Tibial nerve (tissue), 4 donors: ENCODE measurements at regions not wholly inside any gene's neighbourhood (a gene's known extent, or its start where the extent isn't known, plus 50 kb on each side); places are given as distances from the start of the nearest gene placed in this dataset.

Experiments
- DNase-seq, 2 donors: peaks; one replicate each; pipeline ENCODE4 v3.0.0-alpha.2; 2019; ENCODE audit warnings: low spot score in 2 of 2
- H3K27ac ChIP-seq, 4 donors: fragments of 200-600 bp; sonication (generic) in 3 of 4; one replicate each; pipeline ENCODE4 v1.5.1; 2017 to 2019; ENCODE audit warnings: mild to moderate bottlenecking in 1 of 4
- H3K27me3 ChIP-seq, 2 donors: fragments of 200-600 bp; sonication (generic) in 1 of 2; one replicate each; pipeline versions ENCODE4 v1.5.1 to v1.6.0; 2017 to 2019
- H3K36me3 ChIP-seq, 3 donors: fragments of 200-600 bp; sonication (generic); one replicate each; pipeline ENCODE4 v1.5.1; 2018 to 2019
- H3K4me1 ChIP-seq, 4 donors: fragments of 200-600 bp; sonication (generic) in 3 of 4; one replicate each; pipeline ENCODE4 v1.5.1; 2017 to 2019
- H3K4me3 ChIP-seq, 4 donors: fragments of 200-600 bp; sonication (generic) in 3 of 4; one replicate each; pipeline ENCODE4 v1.5.1; 2017 to 2019; ENCODE audit warnings: mild to moderate bottlenecking in 1 of 4, moderate library complexity in 1 of 4
- H3K9me3 ChIP-seq, 4 donors: fragments of 200-600 bp; sonication (generic) in 3 of 4; one replicate each; pipeline ENCODE4 v1.5.1; 2017 to 2019
- EP300 ChIP-seq, 2 donors: sonication (generic); formaldehyde crosslinking; IDR thresholded peaks; one replicate each; pipeline ENCODE4 v1.6.1; 2017; ENCODE audit warnings: antibody characterized with exemption in 2 of 2, mild to moderate bottlenecking in 1 of 2
- POLR2A ChIP-seq, 2 donors: fragments of 450-650 bp; IDR thresholded peaks; one replicate each; pipeline ENCODE4 v1.6.1; 2017; ENCODE audit warnings: antibody characterized with exemption in 2 of 2, mild to moderate bottlenecking in 2 of 2, moderate library complexity in 2 of 2
- WGBS, 2 donors: methylation state at CpG; one replicate each; pipeline ENCODE4 v1.1.5; 2018; 5-methylcytosine and 5-hydroxymethylcytosine counted together
- TF ChIP-seq, protein P1 (sequence below), 5 experiments: fragments of 200-600 bp in 3 of 5; fragments of 450-650 bp in 2 of 5; sonication (generic) in 3 of 5; IDR thresholded peaks; one replicate each; pipeline ENCODE4 v1.5.1; 2016 to 2019; ENCODE audit warnings: antibody characterized with exemption in 5 of 5, mild to moderate bottlenecking in 3 of 5, moderate library complexity in 2 of 5

DNA sequence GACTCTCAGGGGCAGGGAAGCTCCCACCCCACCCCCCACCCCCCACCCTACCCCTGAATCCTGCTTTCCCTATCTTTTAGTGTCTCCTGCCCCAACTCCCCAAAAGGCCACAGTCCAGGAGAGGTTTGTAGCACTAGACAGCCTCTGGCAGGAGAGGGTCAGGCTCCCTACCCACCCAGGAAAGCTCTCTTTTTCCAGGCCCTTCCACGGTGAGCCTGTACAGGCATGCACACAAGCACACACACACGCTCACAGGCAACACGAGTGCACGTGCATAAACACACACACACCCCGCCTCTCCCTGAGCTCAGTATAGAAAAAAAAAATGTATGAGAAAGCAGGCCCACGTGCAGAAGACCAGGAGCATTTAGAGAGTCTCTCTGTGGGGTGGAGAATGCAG, 414.0 kb downstream of the MN1 start:
- no peak overlapping the region for H3K27ac ChIP-seq
- 67 to 73% methylated on average over 6 of the region's 6 CpGs for WGBS, 2 donors
- H3K4me1 ChIP-seq = peaks cover 0 to 14% (median 0%) of the 10 kb centered on the region in 4 donors
- TF ChIP-seq EP300 (IDR thresholded peaks at IDR 0.05) = no peak
- TF ChIP-seq, protein P1, sequence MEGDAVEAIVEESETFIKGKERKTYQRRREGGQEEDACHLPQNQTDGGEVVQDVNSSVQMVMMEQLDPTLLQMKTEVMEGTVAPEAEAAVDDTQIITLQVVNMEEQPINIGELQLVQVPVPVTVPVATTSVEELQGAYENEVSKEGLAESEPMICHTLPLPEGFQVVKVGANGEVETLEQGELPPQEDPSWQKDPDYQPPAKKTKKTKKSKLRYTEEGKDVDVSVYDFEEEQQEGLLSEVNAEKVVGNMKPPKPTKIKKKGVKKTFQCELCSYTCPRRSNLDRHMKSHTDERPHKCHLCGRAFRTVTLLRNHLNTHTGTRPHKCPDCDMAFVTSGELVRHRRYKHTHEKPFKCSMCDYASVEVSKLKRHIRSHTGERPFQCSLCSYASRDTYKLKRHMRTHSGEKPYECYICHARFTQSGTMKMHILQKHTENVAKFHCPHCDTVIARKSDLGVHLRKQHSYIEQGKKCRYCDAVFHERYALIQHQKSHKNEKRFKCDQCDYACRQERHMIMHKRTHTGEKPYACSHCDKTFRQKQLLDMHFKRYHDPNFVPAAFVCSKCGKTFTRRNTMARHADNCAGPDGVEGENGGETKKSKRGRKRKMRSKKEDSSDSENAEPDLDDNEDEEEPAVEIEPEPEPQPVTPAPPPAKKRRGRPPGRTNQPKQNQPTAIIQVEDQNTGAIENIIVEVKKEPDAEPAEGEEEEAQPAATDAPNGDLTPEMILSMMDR (IDR thresholded peaks at IDR 0.05) = no peak
- TF ChIP-seq POLR2A (IDR thresholded peaks at IDR 0.05) = no peak
- H3K4me3 ChIP-seq = no peak overlapping the region
- DNase-seq = no peak
- no peaks in the 10 kb centered on the region for H3K27me3 ChIP-seq
- no peaks in the 10 kb centered on the region for H3K36me3 ChIP-seq
- no peaks in the 10 kb centered on the region for H3K9me3 ChIP-seq

DNA sequence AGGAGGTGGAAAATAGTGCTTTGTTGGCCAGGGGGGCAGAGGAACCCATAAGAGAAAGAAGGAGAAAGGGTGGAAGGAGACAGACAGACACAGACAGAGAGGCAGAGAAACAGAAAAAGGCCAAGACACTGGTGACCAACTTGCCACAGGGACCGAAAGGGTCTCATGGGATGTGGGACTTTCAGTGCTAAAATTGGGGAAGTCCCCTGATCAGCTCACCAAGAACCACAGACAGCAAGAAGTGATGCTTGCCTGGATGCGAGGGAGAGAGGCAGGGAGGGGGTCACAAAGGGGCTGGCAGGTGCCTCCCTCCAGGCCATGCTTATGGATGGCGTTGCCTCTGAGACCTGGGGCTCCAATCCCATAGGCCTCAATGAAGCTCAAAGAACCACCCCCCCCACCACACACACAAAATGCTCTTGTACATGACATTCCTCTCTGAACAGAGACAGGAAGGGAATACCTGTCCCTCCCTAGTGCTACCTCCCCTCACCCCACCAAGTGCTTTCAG, 413.4 kb downstream of the MN1 start:
- Histone ChIP-seq H3K27ac (no peak overlapping the region), H3K36me3 (no peaks in the 10 kb centered on the region), H3K9me3 (no peaks in the 10 kb centered on the region), H3K27me3 (no peaks in the 10 kb centered on the region), H3K4me1 (peaks cover 0 to 14% (median 0%) of the 10 kb centered on the region in 4 donors), H3K4me3 (no peak overlapping the region)
- 79 to 82% methylated on average over 3 of the region's 3 CpGs for WGBS, 2 donors
- TF ChIP-seq, protein P1 (IDR thresholded peaks at IDR 0.05) = no peak
- TF ChIP-seq EP300 (IDR thresholded peaks at IDR 0.05) = no peak
- TF ChIP-seq POLR2A (IDR thresholded peaks at IDR 0.05) = no peak
- DNase-seq = no peak

DNA sequence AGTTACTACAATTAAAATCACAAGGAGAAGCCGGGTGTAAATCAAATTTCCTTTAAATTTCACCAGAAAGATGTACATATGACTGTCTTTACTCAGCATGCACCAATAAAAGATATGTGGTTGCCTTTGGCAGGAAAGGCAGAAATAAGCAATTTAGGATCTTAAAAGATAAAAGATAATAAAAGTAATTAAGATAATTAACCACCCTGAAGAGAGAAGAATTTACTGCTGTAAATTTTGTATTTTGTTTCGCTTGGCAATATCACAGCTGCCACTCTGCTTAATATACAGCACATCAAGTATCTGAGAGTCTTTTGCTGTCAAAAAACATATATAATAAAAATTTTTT, 411.9 kb downstream of the MN1 start:
- peaks cover 0 to 14% (median 0%) of the 10 kb centered on the region in 4 donors for H3K4me1 ChIP-seq
- H3K4me3 ChIP-seq = no peak overlapping the region
- no peak for DNase-seq
- no peak overlapping the region for H3K27ac ChIP-seq
- TF ChIP-seq POLR2A (IDR thresholded peaks at IDR 0.05) (no peak), EP300 (IDR thresholded peaks at IDR 0.05) (no peak)
- TF ChIP-seq, protein P1 (IDR thresholded peaks at IDR 0.05) = no peak
- H3K36me3 ChIP-seq = no peaks in the 10 kb centered on the region
- no peaks in the 10 kb centered on the region for H3K27me3 ChIP-seq
- 64% methylated on average over 2 of the region's 2 CpGs for WGBS, 2 donors
- no peaks in the 10 kb centered on the region for H3K9me3 ChIP-seq

DNA sequence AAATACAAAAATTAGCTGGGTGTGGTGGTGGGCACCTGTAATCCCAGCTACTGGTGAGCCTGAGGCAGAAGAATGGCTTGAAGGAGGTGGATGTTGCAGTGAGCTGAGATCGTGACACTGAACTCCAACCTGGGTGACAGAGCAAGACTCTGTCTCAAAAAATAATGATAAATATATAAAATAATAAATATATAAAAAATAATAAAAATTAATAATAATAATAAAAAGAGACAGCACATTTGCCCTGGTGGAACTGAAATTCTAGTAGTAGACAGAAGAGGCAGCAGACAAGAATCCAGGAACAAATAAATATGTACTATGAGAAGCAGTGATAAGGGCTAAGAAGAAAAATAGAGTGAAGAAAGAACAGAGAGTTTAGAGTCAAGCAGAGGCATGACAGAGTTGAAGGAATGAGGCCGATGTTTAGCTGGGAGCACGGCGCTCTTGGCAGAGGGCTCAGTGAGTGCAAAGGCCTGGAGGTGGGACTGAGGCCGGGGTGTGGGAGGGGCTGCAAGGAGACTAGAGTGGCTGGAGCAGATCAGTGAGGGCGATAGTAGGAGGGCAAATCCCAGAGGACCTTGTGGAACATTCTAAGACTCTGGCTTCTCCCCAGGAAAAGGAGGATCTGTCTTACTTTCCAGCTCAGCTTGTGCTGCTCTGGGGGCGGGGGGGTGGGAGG, 410.3 kb downstream of the MN1 start:
- H3K27me3 ChIP-seq = no peaks in the 10 kb centered on the region
- TF ChIP-seq, protein P1 (IDR thresholded peaks at IDR 0.05) = no peak
- TF ChIP-seq POLR2A (IDR thresholded peaks at IDR 0.05) (no peak), EP300 (IDR thresholded peaks at IDR 0.05) (no peak)
- H3K27ac ChIP-seq = peak overlapping the region in 1 of 4 donors; percentile 22
- peaks cover 0 to 14% (median 0%) of the 10 kb centered on the region in 4 donors for H3K4me1 ChIP-seq
- DNase-seq = peak in 1 of 2 donors; percentile 36
- H3K9me3 ChIP-seq = no peaks in the 10 kb centered on the region
- 26 to 38% methylated on average over 7 of the region's 7 CpGs for WGBS, 2 donors
- H3K4me3 ChIP-seq = no peak overlapping the region
- no peaks in the 10 kb centered on the region for H3K36me3 ChIP-seq

DNA sequence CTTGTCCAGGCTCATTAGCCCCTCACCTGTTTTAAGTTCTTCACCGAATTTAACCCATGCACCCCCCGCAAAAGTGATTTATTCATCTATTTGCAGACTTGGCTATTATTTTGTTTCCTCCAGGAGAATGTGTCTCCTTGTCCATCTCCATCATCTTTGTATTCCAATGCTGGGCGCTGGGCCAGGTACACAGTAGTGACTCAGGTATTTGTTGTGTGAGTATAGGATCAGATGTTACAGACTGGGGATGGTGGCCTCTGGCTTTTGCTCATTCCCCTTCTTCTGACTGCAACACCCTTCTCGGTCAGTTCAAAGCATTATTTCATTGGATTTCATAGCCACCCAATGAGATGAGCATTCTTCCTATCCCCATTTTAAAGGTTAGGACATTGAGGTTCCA, 408.2 kb downstream of the MN1 start:
- Histone ChIP-seq H3K36me3 (no peaks in the 10 kb centered on the region), H3K27ac (no peak overlapping the region), H3K4me3 (no peak overlapping the region), H3K9me3 (no peaks in the 10 kb centered on the region), H3K4me1 (peaks cover 0 to 14% (median 0%) of the 10 kb centered on the region in 4 donors), H3K27me3 (no peaks in the 10 kb centered on the region)
- TF ChIP-seq EP300 (IDR thresholded peaks at IDR 0.05) = no peak
- no peak for TF ChIP-seq POLR2A (IDR thresholded peaks at IDR 0.05)
- TF ChIP-seq, protein P1 (IDR thresholded peaks at IDR 0.05) = no peak
- DNase-seq = no peak
- 82 to 94% methylated on average over 4 of the region's 4 CpGs for WGBS, 2 donors
